SK-N-SH treated with all-trans-retinoic acid at 6 μM for 48 hours (cell line): ENCODE measurements at regions not wholly inside any gene's neighbourhood (a gene's known extent, or its start where the extent isn't known, plus 50 kb on each side); places are given as distances from the start of the nearest gene placed in this dataset.

Source experiments
- ATAC-seq: fragments of 200-7000 bp; cut with Tn5 transposase; 3 replicates; pipeline ENCODE4 v1.9.1; 2020; ENCODE audit warnings: mild to moderate bottlenecking, moderate library complexity
- ARNTL ChIP-seq: fragments of 450-650 bp; formaldehyde crosslinking; IDR thresholded peaks from 2 replicates; pipeline ENCODE4 v1.5.0; 2020; ENCODE audit warnings: low read depth, mild to moderate bottlenecking, moderate library complexity, borderline replicate concordance
- BACH2 ChIP-seq: fragments of 250-450 bp; sonication (Bioruptor Pico); IDR thresholded peaks from 2 replicates; pipeline ENCODE4 v1.9.0; 2021; ENCODE audit warnings: mild to moderate bottlenecking, borderline replicate concordance
- CSDC2 ChIP-seq: fragments of 250-450 bp; sonication (Bioruptor Pico); IDR thresholded peaks from 2 replicates; pipeline ENCODE4 v1.5.0; 2020; ENCODE audit warnings: mild to moderate bottlenecking, moderate library complexity
- ESRRG ChIP-seq: fragments of 250-450 bp; sonication (Bioruptor Pico); IDR thresholded peaks from 2 replicates; pipeline ENCODE4 v1.6.1; 2021; ENCODE audit warnings: mild to moderate bottlenecking
- GLIS3 ChIP-seq: fragments of 250-450 bp; sonication (Bioruptor Pico); IDR thresholded peaks from 2 replicates; pipeline ENCODE4 v1.5.0; 2020; ENCODE audit warnings: mild to moderate bottlenecking, moderate library complexity
- ISL1 ChIP-seq: fragments of 250-450 bp; sonication (Bioruptor Pico); IDR thresholded peaks from 2 replicates; pipeline ENCODE4 v2.1.2; 2022; ENCODE audit warnings: mild to moderate bottlenecking, moderate library complexity
- OSR1 ChIP-seq: fragments of 250-450 bp; sonication (Bioruptor Pico); IDR thresholded peaks from 2 replicates; pipeline ENCODE4 v1.8.0; 2022; ENCODE audit warnings: moderate library complexity, mild to moderate bottlenecking, inconsistent platforms
- PPARA ChIP-seq: fragments of 250-450 bp; sonication (Bioruptor Pico); IDR thresholded peaks from 2 replicates; pipeline ENCODE4 v1.5.0; 2020; ENCODE audit warnings: mild to moderate bottlenecking, borderline replicate concordance
- RARB ChIP-seq: fragments of 250-450 bp; sonication (Bioruptor Pico); IDR thresholded peaks from 2 replicates; pipeline ENCODE4 v1.8.0; 2021; ENCODE audit warnings: mild to moderate bottlenecking, moderate library complexity
- SNAI2 ChIP-seq: fragments of 250-450 bp; sonication (Bioruptor Pico); IDR thresholded peaks from 2 replicates; pipeline ENCODE4 v1.5.0; 2020; ENCODE audit warnings: mild to moderate bottlenecking, moderate library complexity
- TCF4 ChIP-seq: fragments of 250-450 bp; sonication (Bioruptor Pico); IDR thresholded peaks from 2 replicates; pipeline ENCODE4 v1.8.0; 2021; ENCODE audit warnings: mild to moderate bottlenecking, moderate library complexity, borderline replicate concordance
- TOX ChIP-seq: fragments of 250-450 bp; sonication (Bioruptor Pico); IDR thresholded peaks from 2 replicates; pipeline ENCODE4 v1.8.0; 2021; ENCODE audit warnings: mild to moderate bottlenecking, moderate library complexity, borderline replicate concordance
- ZC3H10 ChIP-seq: fragments of 250-450 bp; sonication (Bioruptor Pico); IDR thresholded peaks from 2 replicates; pipeline ENCODE4 v1.5.1; 2021; ENCODE audit warnings: mild to moderate bottlenecking, moderate library complexity
- ZFP3 ChIP-seq: fragments of 250-450 bp; sonication (Bioruptor Pico); IDR thresholded peaks from 2 replicates; pipeline ENCODE4 v1.5.0; 2020; ENCODE audit warnings: mild to moderate bottlenecking, moderate library complexity
- ZFP30 ChIP-seq: fragments of 450-650 bp; formaldehyde crosslinking; IDR thresholded peaks from 2 replicates; pipeline ENCODE4 v1.5.0; 2022; ENCODE audit warnings: mild to moderate bottlenecking, moderate library complexity
- ZNF565 ChIP-seq: fragments of 450-650 bp; formaldehyde crosslinking; conservative IDR thresholded peaks from 2 replicates; pipeline ENCODE4 v1.5.0; 2020; ENCODE audit warnings: low read depth, mild to moderate bottlenecking, moderate library complexity
- ZNF70 ChIP-seq: fragments of 450-650 bp; formaldehyde crosslinking; IDR thresholded peaks from 2 replicates; pipeline ENCODE4 v1.5.0; 2020; ENCODE audit warnings: mild to moderate bottlenecking, moderate library complexity
- ZNF8 ChIP-seq: fragments of 450-650 bp; formaldehyde crosslinking; IDR thresholded peaks from 2 replicates; pipeline ENCODE4 v1.5.0; 2020; ENCODE audit warnings: mild to moderate bottlenecking, moderate library complexity
- TF ChIP-seq, protein P1 (sequence below): fragments of 250-450 bp; sonication (Bioruptor Pico); IDR thresholded peaks from 2 replicates; pipeline ENCODE4 v1.5.0; 2020; ENCODE audit warnings: mild to moderate bottlenecking, moderate library complexity
- TF ChIP-seq, protein P2 (sequence below): fragments of 250-450 bp; sonication (Bioruptor Pico); IDR thresholded peaks from 2 replicates; pipeline ENCODE4 v1.5.1; 2021; ENCODE audit warnings: mild to moderate bottlenecking, moderate library complexity
- TF ChIP-seq, protein P3 (sequence below): fragments of 250-450 bp; sonication (Bioruptor Pico); IDR thresholded peaks from 2 replicates; pipeline ENCODE4 v1.8.0; 2020; ENCODE audit warnings: mild to moderate bottlenecking, moderate library complexity, borderline replicate concordance
- TF ChIP-seq, protein P4 (sequence below): fragments of 250-450 bp; sonication (Bioruptor Pico); IDR thresholded peaks from 2 replicates; pipeline ENCODE4 v1.8.0; 2021; ENCODE audit warnings: low read depth, mild to moderate bottlenecking, moderate library complexity, borderline replicate concordance
- TF ChIP-seq, protein P5 (sequence below): fragments of 250-450 bp; sonication (Bioruptor Pico); IDR thresholded peaks from 2 replicates; pipeline ENCODE4 v1.5.1; 2020; ENCODE audit warnings: low read depth, mild to moderate bottlenecking, moderate library complexity

DNA sequence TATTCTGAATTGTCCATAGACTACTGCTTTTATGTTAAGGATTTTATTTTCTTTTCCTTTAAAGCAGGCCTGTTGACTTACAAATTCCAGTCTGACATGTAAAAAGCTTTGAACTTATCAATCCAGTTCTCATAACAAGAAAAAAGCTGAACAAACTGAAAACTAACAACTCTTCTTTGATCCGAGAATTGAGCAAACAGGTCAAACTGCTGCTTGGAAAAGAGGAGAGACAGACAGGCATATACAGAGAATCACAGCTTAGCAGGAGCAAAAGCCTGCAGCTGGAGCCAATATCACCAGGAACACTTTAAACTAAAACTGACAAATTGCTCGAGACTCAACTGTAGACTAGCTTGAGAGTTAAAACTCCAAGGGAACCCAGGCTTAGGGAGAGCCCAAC is 85.8 kb downstream of the HINT1 start:
- no peak for TF ChIP-seq ZNF565 (CRISPR knock-in tag)
- no peak for TF ChIP-seq OSR1 (CRISPR knock-in tag)
- no peak for TF ChIP-seq PPARA (CRISPR knock-in tag)
- no peak for TF ChIP-seq SNAI2 (CRISPR knock-in tag)
- no peak for TF ChIP-seq ARNTL (CRISPR knock-in tag)
- no peak for TF ChIP-seq CSDC2
- no peak for TF ChIP-seq ZFP3
- TF ChIP-seq, protein P1, sequence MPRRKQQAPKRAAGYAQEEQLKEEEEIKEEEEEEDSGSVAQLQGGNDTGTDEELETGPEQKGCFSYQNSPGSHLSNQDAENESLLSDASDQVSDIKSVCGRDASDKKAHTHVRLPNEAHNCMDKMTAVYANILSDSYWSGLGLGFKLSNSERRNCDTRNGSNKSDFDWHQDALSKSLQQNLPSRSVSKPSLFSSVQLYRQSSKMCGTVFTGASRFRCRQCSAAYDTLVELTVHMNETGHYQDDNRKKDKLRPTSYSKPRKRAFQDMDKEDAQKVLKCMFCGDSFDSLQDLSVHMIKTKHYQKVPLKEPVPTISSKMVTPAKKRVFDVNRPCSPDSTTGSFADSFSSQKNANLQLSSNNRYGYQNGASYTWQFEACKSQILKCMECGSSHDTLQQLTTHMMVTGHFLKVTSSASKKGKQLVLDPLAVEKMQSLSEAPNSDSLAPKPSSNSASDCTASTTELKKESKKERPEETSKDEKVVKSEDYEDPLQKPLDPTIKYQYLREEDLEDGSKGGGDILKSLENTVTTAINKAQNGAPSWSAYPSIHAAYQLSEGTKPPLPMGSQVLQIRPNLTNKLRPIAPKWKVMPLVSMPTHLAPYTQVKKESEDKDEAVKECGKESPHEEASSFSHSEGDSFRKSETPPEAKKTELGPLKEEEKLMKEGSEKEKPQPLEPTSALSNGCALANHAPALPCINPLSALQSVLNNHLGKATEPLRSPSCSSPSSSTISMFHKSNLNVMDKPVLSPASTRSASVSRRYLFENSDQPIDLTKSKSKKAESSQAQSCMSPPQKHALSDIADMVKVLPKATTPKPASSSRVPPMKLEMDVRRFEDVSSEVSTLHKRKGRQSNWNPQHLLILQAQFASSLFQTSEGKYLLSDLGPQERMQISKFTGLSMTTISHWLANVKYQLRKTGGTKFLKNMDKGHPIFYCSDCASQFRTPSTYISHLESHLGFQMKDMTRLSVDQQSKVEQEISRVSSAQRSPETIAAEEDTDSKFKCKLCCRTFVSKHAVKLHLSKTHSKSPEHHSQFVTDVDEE, result no peak
- no peak for TF ChIP-seq ISL1 (CRISPR knock-in tag)
- TF ChIP-seq GLIS3 (CRISPR knock-in tag), result no peak
- TF ChIP-seq ZNF8 (CRISPR knock-in tag), result no peak
- no peak for ATAC-seq

DNA sequence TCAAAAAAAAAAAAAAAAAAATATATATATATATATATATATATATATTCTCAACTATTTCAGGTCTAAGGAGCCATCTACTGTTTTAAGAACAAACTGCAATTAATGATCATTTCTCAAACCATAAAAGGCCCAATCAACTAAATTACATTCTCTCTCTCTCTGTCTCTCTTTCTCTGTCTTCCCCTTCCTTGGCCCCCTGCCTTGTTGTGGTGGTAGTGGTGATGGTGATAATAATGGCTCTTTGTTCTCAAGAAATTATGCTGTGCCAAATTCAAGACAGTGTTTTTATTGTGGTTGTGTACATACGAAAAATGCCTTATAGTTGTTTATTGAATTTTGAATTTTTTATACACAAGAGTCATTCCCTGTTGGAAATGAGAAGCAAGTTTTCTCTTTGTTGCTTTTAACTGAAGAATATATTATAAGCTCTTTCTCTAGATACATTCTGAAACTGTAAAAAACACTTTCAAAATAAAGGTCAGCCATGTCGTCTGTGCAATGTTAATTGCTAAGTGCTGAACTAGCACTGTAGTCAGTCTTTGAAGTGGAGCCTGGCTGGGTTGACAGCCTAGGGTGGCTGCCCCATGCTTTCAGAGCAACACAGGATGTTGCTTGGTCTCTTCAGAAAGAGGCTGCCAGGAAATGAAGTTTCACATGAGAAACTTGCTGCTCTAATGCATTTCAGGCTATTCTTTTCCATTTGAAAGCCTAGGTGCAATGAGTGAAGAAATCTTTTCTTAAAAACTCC is 96.0 kb downstream of the HINT1 start:
- ATAC-seq, result no peak
- TF ChIP-seq PPARA (CRISPR knock-in tag) (no peak), GLIS3 (CRISPR knock-in tag) (no peak)
- TF ChIP-seq, all 23 proteins: peak for 0

DNA sequence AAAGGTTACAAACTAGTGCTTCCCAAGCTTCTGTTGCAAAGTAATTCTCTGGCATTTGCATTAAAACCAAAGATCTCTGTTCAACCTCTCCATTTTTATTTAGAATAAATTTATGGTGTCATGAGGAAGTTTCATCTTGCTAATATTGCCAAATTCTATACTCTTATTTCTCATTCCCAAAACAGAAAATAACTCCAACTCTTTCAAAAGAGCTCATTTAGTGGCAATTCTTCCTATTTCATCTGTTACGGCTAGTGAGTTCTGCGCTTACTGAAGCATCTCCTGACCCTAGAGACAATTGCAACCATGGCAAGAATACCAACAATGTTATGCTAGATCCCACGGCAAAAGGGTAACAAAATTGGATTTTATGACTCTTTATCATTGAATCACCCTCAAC is 97.0 kb downstream of the HINT1 start:
- TF ChIP-seq TCF4 (CRISPR knock-in tag), result no peak
- no peak for TF ChIP-seq BACH2 (CRISPR knock-in tag)
- TF ChIP-seq, protein P2, sequence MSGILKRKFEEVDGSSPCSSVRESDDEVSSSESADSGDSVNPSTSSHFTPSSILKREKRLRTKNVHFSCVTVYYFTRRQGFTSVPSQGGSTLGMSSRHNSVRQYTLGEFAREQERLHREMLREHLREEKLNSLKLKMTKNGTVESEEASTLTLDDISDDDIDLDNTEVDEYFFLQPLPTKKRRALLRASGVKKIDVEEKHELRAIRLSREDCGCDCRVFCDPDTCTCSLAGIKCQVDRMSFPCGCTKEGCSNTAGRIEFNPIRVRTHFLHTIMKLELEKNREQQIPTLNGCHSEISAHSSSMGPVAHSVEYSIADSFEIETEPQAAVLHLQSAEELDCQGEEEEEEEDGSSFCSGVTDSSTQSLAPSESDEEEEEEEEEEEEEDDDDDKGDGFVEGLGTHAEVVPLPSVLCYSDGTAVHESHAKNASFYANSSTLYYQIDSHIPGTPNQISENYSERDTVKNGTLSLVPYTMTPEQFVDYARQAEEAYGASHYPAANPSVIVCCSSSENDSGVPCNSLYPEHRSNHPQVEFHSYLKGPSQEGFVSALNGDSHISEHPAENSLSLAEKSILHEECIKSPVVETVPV (CRISPR knock-in tag), result no peak
- no peak for TF ChIP-seq ZC3H10 (CRISPR knock-in tag)
- TF ChIP-seq ARNTL (CRISPR knock-in tag), result no peak
- TF ChIP-seq ZNF8 (CRISPR knock-in tag), result no peak
- TF ChIP-seq PPARA (CRISPR knock-in tag), result no peak
- TF ChIP-seq, protein P3, sequence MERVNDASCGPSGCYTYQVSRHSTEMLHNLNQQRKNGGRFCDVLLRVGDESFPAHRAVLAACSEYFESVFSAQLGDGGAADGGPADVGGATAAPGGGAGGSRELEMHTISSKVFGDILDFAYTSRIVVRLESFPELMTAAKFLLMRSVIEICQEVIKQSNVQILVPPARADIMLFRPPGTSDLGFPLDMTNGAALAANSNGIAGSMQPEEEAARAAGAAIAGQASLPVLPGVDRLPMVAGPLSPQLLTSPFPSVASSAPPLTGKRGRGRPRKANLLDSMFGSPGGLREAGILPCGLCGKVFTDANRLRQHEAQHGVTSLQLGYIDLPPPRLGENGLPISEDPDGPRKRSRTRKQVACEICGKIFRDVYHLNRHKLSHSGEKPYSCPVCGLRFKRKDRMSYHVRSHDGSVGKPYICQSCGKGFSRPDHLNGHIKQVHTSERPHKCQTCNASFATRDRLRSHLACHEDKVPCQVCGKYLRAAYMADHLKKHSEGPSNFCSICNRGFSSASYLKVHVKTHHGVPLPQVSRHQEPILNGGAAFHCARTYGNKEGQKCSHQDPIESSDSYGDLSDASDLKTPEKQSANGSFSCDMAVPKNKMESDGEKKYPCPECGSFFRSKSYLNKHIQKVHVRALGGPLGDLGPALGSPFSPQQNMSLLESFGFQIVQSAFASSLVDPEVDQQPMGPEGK, result no peak
- no peak for TF ChIP-seq ZNF70 (CRISPR knock-in tag)
- TF ChIP-seq SNAI2 (CRISPR knock-in tag), result no peak
- TF ChIP-seq ZFP30 (CRISPR knock-in tag), result no peak
- TF ChIP-seq RARB (CRISPR knock-in tag), result no peak
- TF ChIP-seq, protein P4, sequence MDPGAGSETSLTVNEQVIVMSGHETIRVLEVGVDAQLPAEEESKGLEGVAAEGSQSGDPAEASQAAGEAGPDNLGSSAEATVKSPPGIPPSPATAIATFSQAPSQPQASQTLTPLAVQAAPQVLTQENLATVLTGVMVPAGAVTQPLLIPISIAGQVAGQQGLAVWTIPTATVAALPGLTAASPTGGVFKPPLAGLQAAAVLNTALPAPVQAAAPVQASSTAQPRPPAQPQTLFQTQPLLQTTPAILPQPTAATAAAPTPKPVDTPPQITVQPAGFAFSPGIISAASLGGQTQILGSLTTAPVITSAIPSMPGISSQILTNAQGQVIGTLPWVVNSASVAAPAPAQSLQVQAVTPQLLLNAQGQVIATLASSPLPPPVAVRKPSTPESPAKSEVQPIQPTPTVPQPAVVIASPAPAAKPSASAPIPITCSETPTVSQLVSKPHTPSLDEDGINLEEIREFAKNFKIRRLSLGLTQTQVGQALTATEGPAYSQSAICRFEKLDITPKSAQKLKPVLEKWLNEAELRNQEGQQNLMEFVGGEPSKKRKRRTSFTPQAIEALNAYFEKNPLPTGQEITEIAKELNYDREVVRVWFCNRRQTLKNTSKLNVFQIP (CRISPR knock-in tag), result no peak
- no peak for TF ChIP-seq CSDC2
- no peak for TF ChIP-seq ZFP3
- no peak for TF ChIP-seq ZNF565 (CRISPR knock-in tag)
- TF ChIP-seq ESRRG (CRISPR knock-in tag), result no peak
- ATAC-seq, result no peak

DNA sequence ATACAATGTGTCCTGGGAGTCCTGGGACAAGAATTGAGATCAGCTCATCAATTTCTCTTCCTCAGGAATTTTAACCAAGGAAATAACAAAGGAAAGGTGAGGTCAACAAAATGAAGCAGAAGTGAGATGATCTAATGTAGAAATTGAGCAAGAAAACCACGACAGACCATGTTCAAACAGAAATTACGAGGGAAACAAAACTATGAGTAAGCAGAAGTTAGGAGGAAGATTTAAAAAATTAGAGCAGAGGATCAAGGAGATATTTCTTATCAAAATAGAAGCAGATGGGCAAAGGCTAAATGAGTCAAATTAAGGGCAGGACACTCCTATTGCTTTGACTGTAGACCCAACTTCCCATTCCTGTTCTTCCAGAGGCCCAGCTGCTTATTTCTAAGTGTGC is 97.4 kb downstream of the HINT1 start:
- no peak for ATAC-seq
- TF ChIP-seq GLIS3 (CRISPR knock-in tag) (no peak), TOX (no peak), CSDC2 (no peak), OSR1 (CRISPR knock-in tag) (no peak), ZNF565 (CRISPR knock-in tag) (no peak), PPARA (CRISPR knock-in tag) (no peak)
- TF ChIP-seq, protein P5, sequence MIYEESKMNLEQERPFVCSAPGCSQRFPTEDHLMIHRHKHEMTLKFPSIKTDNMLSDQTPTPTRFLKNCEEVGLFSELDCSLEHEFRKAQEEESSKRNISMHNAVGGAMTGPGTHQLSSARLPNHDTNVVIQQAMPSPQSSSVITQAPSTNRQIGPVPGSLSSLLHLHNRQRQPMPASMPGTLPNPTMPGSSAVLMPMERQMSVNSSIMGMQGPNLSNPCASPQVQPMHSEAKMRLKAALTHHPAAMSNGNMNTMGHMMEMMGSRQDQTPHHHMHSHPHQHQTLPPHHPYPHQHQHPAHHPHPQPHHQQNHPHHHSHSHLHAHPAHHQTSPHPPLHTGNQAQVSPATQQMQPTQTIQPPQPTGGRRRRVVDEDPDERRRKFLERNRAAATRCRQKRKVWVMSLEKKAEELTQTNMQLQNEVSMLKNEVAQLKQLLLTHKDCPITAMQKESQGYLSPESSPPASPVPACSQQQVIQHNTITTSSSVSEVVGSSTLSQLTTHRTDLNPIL, result no peak
- TF ChIP-seq, protein P3, result no peak
